Adrenal gland (tissue), 9 donors: ENCODE measurements at regions not wholly inside any gene's neighbourhood (a gene's known extent, or its start where the extent isn't known, plus 50 kb on each side); places are given as distances from the start of the nearest gene placed in this dataset.

Experiments used
- DNase-seq, 7 donors: peaks; one replicate each; pipeline ENCODE4 v3.0.0-alpha.2; 2019 to 2020
- H3K27ac ChIP-seq, 5 donors: fragments of 200-600 bp; sonication (generic) in 4 of 5; 1 replicate in 3 of 5; 2 replicates in 2 of 5; pipeline versions ENCODE4 v1.5.1 to v1.8.0; 2016 to 2020; ENCODE audit warnings: mild to moderate bottlenecking in 1 of 5
- H3K27me3 ChIP-seq: fragments of 200-600 bp; 2 replicates; pipeline ENCODE4 v1.8.0; 2021
- H3K36me3 ChIP-seq, 2 donors: fragments of 200-600 bp; replicated peaks in 1 of 2; 1 replicate in 1 of 2; 2 replicates in 1 of 2; pipeline versions ENCODE4 v1.5.1 to v1.8.0; 2018 to 2022
- H3K4me1 ChIP-seq, 2 donors: fragments of 200-600 bp; replicated peaks in 1 of 2; 1 replicate in 1 of 2; 2 replicates in 1 of 2; pipeline versions ENCODE4 v1.5.1 to v1.8.0; 2018 to 2021
- H3K4me3 ChIP-seq, 4 donors: fragments of 200-600 bp; sonication (generic) in 3 of 4; one replicate each; pipeline ENCODE4 v1.5.1; 2016 to 2018
- H3K9me3 ChIP-seq, 3 donors: fragments of 200-600 bp; sonication (generic) in 1 of 3; replicated peaks in 1 of 3; 1 replicate in 2 of 3; 2 replicates in 1 of 3; pipeline versions ENCODE4 v1.5.1 to v1.8.0; 2016 to 2021
- CTCF ChIP-seq, 6 experiments: fragments of 450-650 bp in 4 of 6; fragments of 200-600 bp in 2 of 6; sonication (generic) in 1 of 6; IDR thresholded peaks; 1 replicate in 5 of 6; 2 replicates in 1 of 6; pipeline versions ENCODE4 v1.5.1 to v1.8.0; 2016 to 2021; ENCODE audit warnings: antibody characterized with exemption in 6 of 6, mild to moderate bottlenecking in 2 of 6, moderate library complexity in 1 of 6
- POLR2A ChIP-seq, 2 donors: fragments of 450-650 bp; IDR thresholded peaks; one replicate each; pipeline ENCODE4 v1.6.1; 2017; ENCODE audit warnings: antibody characterized with exemption in 2 of 2, mild to moderate bottlenecking in 2 of 2, moderate library complexity in 1 of 2
- WGBS, 4 donors: extraction: QIAGEN DNeasy Blood & Tissue Kit in 2 of 4; methylation state at CpG; one replicate each; pipeline versions ENCODE4 v1.1.5 to v1.1.7; 2013 to 2017; 5-methylcytosine and 5-hydroxymethylcytosine counted together
- intact Hi-C, 2 donors: fragments of 100-400 bp; cut with DNase I; formaldehyde crosslinking; loops; one replicate each; pipeline versions ENCODE4 v1.14.1 to v1.15.0; 2022 to 2023
- donor health status: healthy with polysubstance abuse.
- donor health status: Bipolar disorder and iron deficiency.
- donor health status: DM: yes; HTN: yes; CAD: no.
- donor health status: DM: no; HTN: no; CAD: no.
- donor health status: DM: no; HTN: no; CAD: no.

- no peak overlapping the region for H3K4me3 ChIP-seq
- no peaks in the 10 kb centered on the region for H3K36me3 ChIP-seq
- H3K9me3 ChIP-seq, result no peaks in the 10 kb centered on the region
- WGBS, 4 donors, result 33 to 41% (median 39%) methylated on average over 1 of the region's 1 CpG
- TF ChIP-seq CTCF (IDR thresholded peaks at IDR 0.05) (no peak), POLR2A (IDR thresholded peaks at IDR 0.05) (no peak)
- DNase-seq, result no peak
- intact Hi-C loops, result no loop called here
- H3K4me1 ChIP-seq, result no peaks in the 10 kb centered on the region
- no peak overlapping the region for H3K27ac ChIP-seq
- no peaks in the 10 kb centered on the region for H3K27me3 ChIP-seq
These were observed 186.1 kb downstream of the TMA16 start for GRCh38 chr4:163680386-163681098.

GRCh38 chr4:163681208-163681821 lies 186.8 kb downstream of the TMA16 start:
- 18 to 29% (median 26%) methylated on average over 2 of the region's 2 CpGs for WGBS, 4 donors
- intact Hi-C loops, result no loop called here
- H3K4me1 ChIP-seq, result no peaks in the 10 kb centered on the region
- H3K9me3 ChIP-seq, result no peaks in the 10 kb centered on the region
- no peak overlapping the region for H3K4me3 ChIP-seq
- peak in 5 of 7 donors; percentile 20 to 38 (median 29) for DNase-seq
- H3K27me3 ChIP-seq, result no peaks in the 10 kb centered on the region
- H3K36me3 ChIP-seq, result no peaks in the 10 kb centered on the region
- H3K27ac ChIP-seq, result no peak overlapping the region
- TF ChIP-seq CTCF (IDR thresholded peaks at IDR 0.05) (peak; percentile 39 to 66 (median 58)), POLR2A (IDR thresholded peaks at IDR 0.05) (no peak)

DNA sequence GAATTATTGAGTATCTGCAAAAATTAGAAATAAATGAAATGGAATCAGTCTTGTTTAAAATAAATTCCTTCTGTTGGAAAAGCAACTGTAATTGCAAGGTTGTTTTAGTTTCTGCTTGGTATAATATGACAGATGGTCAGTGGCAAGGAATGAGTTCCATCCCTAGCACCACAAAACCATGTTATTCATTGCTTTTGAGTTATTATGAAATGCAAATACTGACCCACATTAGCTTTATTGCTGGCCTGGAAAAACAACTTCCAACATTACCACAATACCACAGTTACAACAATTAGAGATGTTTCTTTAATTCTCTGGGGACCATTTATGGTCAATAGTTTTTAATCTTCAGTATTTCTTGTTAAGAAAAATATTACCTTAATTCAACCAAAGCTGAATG lies 194.4 kb downstream of the TMA16 start:
- Histone ChIP-seq H3K4me3 (no peak overlapping the region), H3K4me1 (no peaks in the 10 kb centered on the region), H3K9me3 (no peaks in the 10 kb centered on the region), H3K36me3 (no peaks in the 10 kb centered on the region), H3K27ac (no peak overlapping the region), H3K27me3 (no peaks in the 10 kb centered on the region)
- intact Hi-C loops, result no loop called here
- TF ChIP-seq CTCF (IDR thresholded peaks at IDR 0.05) (no peak), POLR2A (IDR thresholded peaks at IDR 0.05) (no peak)
- DNase-seq, result no peak

- no peaks in the 10 kb centered on the region for H3K9me3 ChIP-seq
- no peaks in the 10 kb centered on the region for H3K27me3 ChIP-seq
- no peak overlapping the region for H3K27ac ChIP-seq
- no peaks in the 10 kb centered on the region for H3K4me1 ChIP-seq
- DNase-seq, result no peak
- no peak overlapping the region for H3K4me3 ChIP-seq
- TF ChIP-seq CTCF (IDR thresholded peaks at IDR 0.05) (no peak), POLR2A (IDR thresholded peaks at IDR 0.05) (no peak)
- H3K36me3 ChIP-seq, result no peaks in the 10 kb centered on the region
- intact Hi-C loops, result no loop called here
These were observed 198.7 kb downstream of the TMA16 start for GRCh38 chr4:163693211-163693610.
